Mesenchymal stem cell (in vitro differentiated cells and primary cell): ENCODE measurements at regions not wholly inside any gene's neighbourhood (a gene's known extent, or its start where the extent isn't known, plus 50 kb on each side); places are given as distances from the start of the nearest gene placed in this dataset.

Experiments
- DNase-seq: peaks from one replicate; pipeline ENCODE4 v3.0.0-alpha.2; 2013
- H2AFZ ChIP-seq: one replicate; pipeline ENCODE4 v1.6.1; 2013; ENCODE audit warnings: low read depth, mild to moderate bottlenecking, control low read depth, inconsistent platforms, low read length, moderate library complexity
- H2AK5ac ChIP-seq: 2 replicates; pipeline ENCODE4 v1.6.1; 2013; ENCODE audit warnings: low read length, moderate library complexity, mild to moderate bottlenecking, inconsistent platforms; ENCODE audit not compliant: severe bottlenecking
- H2BK120ac ChIP-seq: one replicate; pipeline ENCODE4 v1.6.1; 2013; ENCODE audit warnings: low read depth, mild to moderate bottlenecking, inconsistent platforms, low read length, moderate library complexity
- H2BK12ac ChIP-seq, 2 experiments: one replicate each; pipeline ENCODE4 v1.6.1; 2013; ENCODE audit warnings: inconsistent platforms in 2 of 2, low read length in 2 of 2, mild to moderate bottlenecking in 2 of 2, moderate library complexity in 2 of 2, control low read depth in 1 of 2
- H2BK15ac ChIP-seq: one replicate; pipeline ENCODE4 v1.6.1; 2013; ENCODE audit warnings: mild to moderate bottlenecking, low read depth, inconsistent platforms; ENCODE audit not compliant: poor library complexity, severe bottlenecking
- H2BK5ac ChIP-seq: 2 replicates; pipeline ENCODE4 v1.6.1; 2013; ENCODE audit warnings: low read depth, mild to moderate bottlenecking, low read length, control low read depth, inconsistent platforms; ENCODE audit not compliant: poor library complexity, severe bottlenecking
- H3K14ac ChIP-seq, 2 experiments: one replicate each; pipeline ENCODE4 v1.6.1; 2013; ENCODE audit warnings: inconsistent platforms in 2 of 2, low read length in 2 of 2, control low read depth in 1 of 2, mild to moderate bottlenecking in 1 of 2, moderate library complexity in 1 of 2
- H3K18ac ChIP-seq, 2 experiments: one replicate each; pipeline ENCODE4 v1.6.1; 2013; ENCODE audit warnings: inconsistent platforms in 2 of 2, low read length in 2 of 2, control low read depth in 1 of 2, low read depth in 1 of 2, mild to moderate bottlenecking in 1 of 2
- H3K23ac ChIP-seq, 2 experiments: one replicate each; pipeline ENCODE4 v1.6.1; 2013; ENCODE audit warnings: inconsistent platforms in 2 of 2, low read length in 2 of 2, mild to moderate bottlenecking in 2 of 2, moderate library complexity in 2 of 2, control low read depth in 1 of 2
- H3K27ac ChIP-seq: 2 replicates; pipeline ENCODE4 v1.5.1; 2013; ENCODE audit warnings: mild to moderate bottlenecking, moderate library complexity, low read length, control low read depth, inconsistent platforms; ENCODE audit not compliant: poor library complexity, severe bottlenecking
- H3K27me3 ChIP-seq, 2 experiments: 2 replicates each; pipeline versions ENCODE4 v1.6.1 to v1.7.0; 2013; ENCODE audit warnings: low read length in 2 of 2, mild to moderate bottlenecking in 2 of 2, moderate library complexity in 2 of 2, control low read depth in 1 of 2, inconsistent platforms in 1 of 2; ENCODE audit not compliant: control insufficient read depth in 1 of 2, insufficient read depth in 1 of 2
- H3K36me3 ChIP-seq, 2 experiments: 2 replicates each; pipeline versions ENCODE4 v1.6.1 to v1.7.0; 2013; ENCODE audit warnings: low read length in 2 of 2, control low read depth in 1 of 2, inconsistent platforms in 1 of 2, low read depth in 1 of 2, mild to moderate bottlenecking in 1 of 2; ENCODE audit not compliant: insufficient read depth in 2 of 2, control insufficient read depth in 1 of 2
- H3K4ac ChIP-seq, 2 experiments: one replicate each; pipeline ENCODE4 v1.6.1; 2013; ENCODE audit warnings: inconsistent platforms in 2 of 2, low read length in 2 of 2, mild to moderate bottlenecking in 2 of 2, moderate library complexity in 2 of 2, control low read depth in 1 of 2, low read depth in 1 of 2
- H3K4me1 ChIP-seq: 2 replicates; pipeline ENCODE4 v1.6.1; 2013; ENCODE audit warnings: low read depth, low read length, control low read depth; ENCODE audit not compliant: control insufficient read depth, insufficient read depth
- H3K4me2 ChIP-seq: 2 replicates; pipeline ENCODE4 v1.6.1; 2013; ENCODE audit warnings: low read length, mild to moderate bottlenecking, inconsistent platforms; ENCODE audit not compliant: poor library complexity, severe bottlenecking
- H3K4me3 ChIP-seq, 2 experiments: 2 replicates each; pipeline versions ENCODE4 v1.5.1 to v1.7.0; 2013; ENCODE audit warnings: low read length in 2 of 2, mild to moderate bottlenecking in 2 of 2, control low read depth in 1 of 2, low read depth in 1 of 2; ENCODE audit not compliant: insufficient read depth in 1 of 2
- H3K79me1 ChIP-seq: replicated peaks from 2 replicates; pipeline ENCODE4 v1.6.1; 2013; ENCODE audit warnings: mild to moderate bottlenecking, control low read depth, low read length, inconsistent platforms; ENCODE audit not compliant: poor library complexity, severe bottlenecking
- H3K9ac ChIP-seq: 2 replicates; pipeline ENCODE4 v1.7.0; 2013; ENCODE audit warnings: mild to moderate bottlenecking, low read length, moderate library complexity
- H3K9me3 ChIP-seq: 2 replicates; pipeline ENCODE4 v1.7.0; 2013; ENCODE audit warnings: mild to moderate bottlenecking, low read length; ENCODE audit not compliant: control insufficient read depth
- H4K8ac ChIP-seq: one replicate; pipeline ENCODE4 v1.6.1; 2013; ENCODE audit warnings: inconsistent platforms, mild to moderate bottlenecking, low read length, moderate library complexity
- H4K91ac ChIP-seq: one replicate; pipeline ENCODE4 v1.6.1; 2013; ENCODE audit warnings: mild to moderate bottlenecking, low read length, inconsistent platforms
- WGBS: methylation state at CpG from one replicate; pipeline ENCODE4 v1.1.7; 2013; ENCODE audit warnings: mixed read lengths; 5-methylcytosine and 5-hydroxymethylcytosine counted together

DNA sequence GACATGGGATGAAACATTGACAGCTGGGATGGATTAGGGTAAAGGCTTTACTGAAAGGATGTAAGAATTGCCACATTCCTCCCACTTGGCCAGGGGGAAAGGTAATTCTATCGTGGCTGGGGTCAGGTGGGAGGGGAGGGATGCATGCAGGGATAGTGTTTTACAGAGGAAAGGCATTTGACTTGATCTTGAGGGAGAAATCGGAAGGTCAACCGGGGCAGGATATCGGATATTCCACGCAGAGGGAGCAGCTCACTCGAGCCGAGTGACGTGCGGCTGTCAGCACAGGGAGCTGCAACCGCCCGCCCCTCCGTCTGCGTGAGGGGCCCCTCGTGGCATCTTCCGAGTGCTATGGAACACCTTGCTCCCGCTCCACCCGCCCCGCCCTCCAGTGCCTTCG lies 63.4 kb upstream of the ADAMTS2 start:
- Histone ChIP-seq H3K4me3 (no peak overlapping the region), H3K18ac (no peak overlapping the region), H3K9ac (no peak overlapping the region), H3K4me1 (no peaks in the 10 kb centered on the region), H3K4ac (no peak overlapping the region), H3K27ac (no peak overlapping the region), H3K79me1 (no peaks in the 10 kb centered on the region), H2BK15ac (no peak overlapping the region), H2AFZ (no peak overlapping the region), H3K23ac (no peak overlapping the region), H2BK12ac (no peak overlapping the region), H3K14ac (no peak overlapping the region), H3K36me3 (no peaks in the 10 kb centered on the region), H4K91ac (no peak overlapping the region), H4K8ac (peak overlapping the region; percentile 30), H2AK5ac (no peak overlapping the region), H3K27me3 (peaks cover 0 to 2% of the 10 kb centered on the region in 2 experiments), H2BK120ac (no peak overlapping the region), H3K4me2 (no peak overlapping the region), H3K9me3 (no peaks in the 10 kb centered on the region), H2BK5ac (no peak overlapping the region)
- DNase-seq: no peak
- 87% methylated on average over 19 of the region's 19 CpGs for WGBS

DNA sequence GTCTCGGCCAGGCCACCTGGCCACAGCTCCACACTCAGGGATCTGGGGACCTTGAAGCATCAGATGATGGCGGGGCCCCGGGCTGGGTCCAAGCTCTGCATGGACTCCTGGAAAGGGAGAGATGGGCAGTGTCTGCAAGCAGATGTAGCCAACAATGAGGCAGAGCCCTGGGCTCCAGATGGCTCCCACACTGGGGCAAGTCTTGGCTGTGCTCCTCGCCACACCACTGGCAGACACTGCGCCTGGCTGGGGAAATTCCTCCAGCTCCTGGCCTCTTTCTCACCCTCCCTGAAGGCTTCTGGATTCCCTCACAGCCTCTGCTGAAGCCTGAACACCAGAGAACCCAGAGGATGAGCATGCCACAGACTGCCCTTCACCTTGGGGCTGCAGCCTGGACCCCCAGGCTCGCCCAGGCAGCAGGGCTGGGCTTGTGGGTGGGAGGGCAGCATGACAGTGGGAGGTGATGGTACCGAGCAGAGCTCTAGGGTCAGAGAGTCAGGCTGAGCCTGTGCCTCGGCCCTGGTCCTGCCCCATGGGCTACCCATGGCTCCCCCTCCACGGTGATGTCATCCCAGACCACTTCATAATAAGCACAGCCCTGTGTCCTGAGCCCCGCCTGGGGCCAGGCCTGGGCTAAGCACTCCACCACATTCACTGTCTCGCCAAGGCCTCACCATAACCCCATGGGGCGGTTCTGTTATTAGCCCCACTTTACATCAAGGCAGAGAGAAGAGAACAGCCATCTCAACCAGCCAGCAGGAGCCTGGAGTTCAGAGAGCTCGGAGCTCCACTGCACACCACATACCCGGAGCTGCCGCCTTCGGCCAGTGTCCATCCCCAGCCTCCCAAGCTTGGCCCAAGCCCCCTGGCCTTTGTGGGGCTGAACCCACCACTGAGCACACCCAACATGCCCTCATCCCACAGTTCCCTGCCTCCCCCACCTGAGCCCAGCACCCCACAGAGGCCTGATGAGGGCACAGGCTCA lies 62.2 kb upstream of the ADAMTS2 start:
- Histone ChIP-seq H2BK120ac (no peak overlapping the region), H3K14ac (no peak overlapping the region), H3K9me3 (no peaks in the 10 kb centered on the region), H2AFZ (no peak overlapping the region), H2BK15ac (no peak overlapping the region), H3K4me1 (no peaks in the 10 kb centered on the region), H3K9ac (no peak overlapping the region), H3K36me3 (no peaks in the 10 kb centered on the region), H3K4ac (no peak overlapping the region), H3K23ac (no peak overlapping the region), H3K27ac (no peak overlapping the region), H2BK5ac (no peak overlapping the region), H3K4me2 (no peak overlapping the region), H2AK5ac (no peak overlapping the region), H3K27me3 (no peaks in the 10 kb centered on the region), H3K79me1 (no peaks in the 10 kb centered on the region), H4K8ac (no peak overlapping the region), H3K4me3 (no peak overlapping the region), H4K91ac (no peak overlapping the region), H3K18ac (no peak overlapping the region), H2BK12ac (no peak overlapping the region)
- 72% methylated on average over 16 of the region's 16 CpGs for WGBS
- DNase-seq: peak; percentile 29

DNA sequence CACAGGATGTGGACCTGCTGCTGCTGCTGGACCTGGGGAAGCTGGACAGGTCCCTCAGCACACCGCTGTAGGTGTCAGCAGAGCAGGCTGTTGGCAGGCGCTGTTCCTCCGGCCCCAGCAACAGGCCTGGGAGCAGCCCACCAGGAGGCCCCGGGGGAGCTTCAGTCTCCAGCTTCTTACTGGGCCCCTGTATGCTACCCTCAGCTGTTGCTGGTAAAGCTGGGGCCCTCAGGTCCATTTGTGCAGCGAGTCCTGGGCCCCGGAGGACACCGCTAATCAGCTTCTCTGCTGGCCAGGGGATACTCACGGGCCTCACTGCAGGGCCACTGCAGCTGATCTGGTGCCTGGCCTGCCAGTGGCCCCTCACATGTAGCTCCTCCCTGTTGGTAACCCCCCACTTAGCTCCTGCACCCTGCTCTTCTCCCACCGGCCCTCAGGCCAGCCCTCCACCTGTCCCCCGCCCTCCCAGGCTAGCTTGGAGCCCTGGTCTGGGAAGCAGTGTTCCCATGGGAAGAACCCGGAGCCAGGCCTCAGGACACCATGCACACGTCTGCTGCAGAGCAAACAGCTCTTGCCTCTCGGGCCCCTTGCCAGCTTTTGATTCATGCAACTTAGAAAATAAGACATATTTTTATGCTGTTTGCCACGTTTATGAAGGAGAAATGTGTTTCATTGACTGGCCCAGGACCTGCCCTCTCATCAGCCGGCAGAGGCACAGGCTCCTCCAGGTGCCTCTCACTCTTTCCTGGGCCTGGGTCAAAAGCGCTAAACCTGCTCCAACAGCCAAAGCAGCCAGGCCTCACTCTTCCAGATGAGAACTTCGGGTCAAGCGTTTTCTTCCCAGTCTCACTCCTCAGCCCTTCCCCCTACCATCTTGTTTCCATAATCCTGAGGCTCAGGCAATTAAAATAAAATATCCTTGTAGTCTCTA lies 61.0 kb upstream of the ADAMTS2 start:
- Histone ChIP-seq H2BK15ac (no peak overlapping the region), H3K4me1 (no peaks in the 10 kb centered on the region), H3K9me3 (peaks cover 3% of the 10 kb centered on the region), H3K23ac (no peak overlapping the region), H3K27me3 (no peaks in the 10 kb centered on the region), H2BK12ac (no peak overlapping the region), H3K79me1 (no peaks in the 10 kb centered on the region), H3K27ac (no peak overlapping the region), H3K9ac (peak overlapping the region; percentile 12), H3K18ac (no peak overlapping the region), H4K91ac (peak overlapping the region; percentile 18), H2BK120ac (no peak overlapping the region), H3K4me3 (no peak overlapping the region), H2BK5ac (no peak overlapping the region), H2AFZ (no peak overlapping the region), H4K8ac (no peak overlapping the region), H3K4ac (no peak overlapping the region), H3K4me2 (no peak overlapping the region), H3K36me3 (no peaks in the 10 kb centered on the region), H3K14ac (no peak overlapping the region), H2AK5ac (no peak overlapping the region)
- WGBS: 76% methylated on average over 17 of the region's 18 CpGs
- no peak for DNase-seq
